Stimulated activated CD4-positive, alpha-beta T cell treated with anti-CD3 and anti-CD28 coated beads, Interleukin-1b, Interleukin-23, amount 100 ng/mL, for 24 hours (primary cell): ENCODE measurements at regions not wholly inside any gene's neighbourhood (a gene's known extent, or its start where the extent isn't known, plus 50 kb on each side); places are given as distances from the start of the nearest gene placed in this dataset.
"Not testable (repeated sequence)": the region's sequence is repeated elsewhere in the genome, so short reads cannot be mapped to it uniquely, and the experiment has no call there.

Experiments used
- DNase-seq, 4 experiments: peaks; one replicate each; pipeline ENCODE4 v3.0.0-alpha.2; 2020; ENCODE audit warnings: low read depth in 4 of 4, low spot score in 1 of 4

DNA sequence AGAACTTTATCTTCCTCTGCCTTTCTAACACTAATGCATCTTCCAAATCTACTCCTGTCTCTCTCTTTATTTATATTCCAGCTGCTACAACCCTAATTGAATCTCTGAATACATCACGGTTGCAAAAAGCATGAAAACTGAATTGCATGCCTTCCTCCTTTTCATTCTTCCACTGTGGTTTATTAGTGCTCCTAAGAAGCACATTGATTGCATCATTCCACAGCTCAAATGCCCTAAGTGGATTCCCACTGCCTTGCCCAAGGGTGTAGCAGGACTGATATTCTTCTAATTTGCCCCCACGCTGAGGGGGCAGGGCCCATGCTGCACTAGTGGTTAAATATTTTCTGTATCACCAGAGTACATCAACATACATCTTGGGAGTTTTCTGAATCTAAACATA lies 640.8 kb downstream of the EFNB2 start:
- DNase-seq, result no peak

- DNase-seq, result no peak
Observed at GRCh38 chr13:105890509-105890908, 645.0 kb downstream of the EFNB2 start.

GRCh38 chr13:105878119-105878700 lies 657.3 kb downstream of the EFNB2 start:
- no peak for DNase-seq

DNA sequence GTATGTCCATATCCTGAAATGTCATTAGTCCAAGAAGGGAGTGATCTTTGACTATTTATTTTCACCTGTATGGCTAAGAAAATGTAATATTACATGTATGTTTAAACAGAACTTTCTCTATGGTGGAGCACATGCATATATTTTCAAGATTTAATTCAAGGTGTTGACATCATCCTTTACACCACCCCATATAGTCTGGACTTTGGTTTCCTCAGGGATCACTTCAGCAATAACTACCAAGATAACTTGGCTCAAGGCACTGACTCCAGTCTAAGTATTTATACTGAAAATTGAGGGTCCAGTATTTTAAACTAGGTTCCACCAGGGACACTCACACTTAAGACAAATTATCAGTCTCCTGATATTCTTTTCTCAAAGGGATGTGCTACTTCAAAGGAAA lies 660.6 kb downstream of the EFNB2 start:
- DNase-seq, result no peak

DNA sequence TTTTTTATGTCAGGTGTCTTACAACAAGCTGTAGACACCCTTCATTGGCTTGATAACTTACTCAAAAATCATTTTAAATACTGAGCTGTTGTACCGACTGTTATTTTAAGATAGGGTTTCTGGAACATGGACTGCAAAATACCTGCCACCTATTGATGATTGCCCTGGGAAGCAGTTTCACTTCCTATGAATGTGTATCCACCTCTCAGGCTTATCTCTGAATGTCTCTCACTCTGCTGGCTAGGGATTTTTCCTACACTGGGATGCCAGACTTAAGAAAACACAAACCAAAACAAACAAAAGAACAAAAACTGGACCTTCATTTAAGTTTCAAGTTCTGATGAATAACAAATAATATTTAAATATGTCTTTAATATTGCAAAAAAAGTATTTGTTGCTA lies 663.7 kb downstream of the EFNB2 start:
- DNase-seq, result no peak

- DNase-seq, result no peak
Observed at GRCh38 chr13:105871326-105871725, 664.1 kb downstream of the EFNB2 start.

- DNase-seq, result no peak
Observed at GRCh38 chr13:105863300-105863920, 672.1 kb downstream of the EFNB2 start.

DNA sequence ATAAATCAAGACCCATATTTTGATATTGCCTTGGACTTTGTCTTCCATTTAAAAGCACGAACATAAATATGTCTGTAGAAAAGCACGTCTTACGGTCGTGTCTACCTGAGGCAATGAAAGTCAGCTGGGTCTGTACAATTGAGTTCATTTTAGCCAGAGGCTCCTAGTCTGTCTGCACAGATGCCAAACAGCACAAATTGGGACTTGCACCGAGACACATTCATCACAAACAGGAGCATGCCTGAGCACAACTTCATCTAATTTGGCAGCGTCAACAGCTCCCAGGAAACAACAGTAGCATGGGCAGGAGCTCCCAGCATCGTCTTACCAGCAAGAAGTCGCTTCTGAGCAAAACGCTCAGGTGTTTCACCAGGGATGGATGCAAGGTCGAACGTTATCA lies 687.0 kb downstream of the EFNB2 start:
- DNase-seq, result no peak

- no peak for DNase-seq
Observed at GRCh38 chr13:105847527-105848291, 687.8 kb downstream of the EFNB2 start.

GRCh38 chr13:105846923-105847322 lies 688.5 kb downstream of the EFNB2 start:
- no peak for DNase-seq

DNA sequence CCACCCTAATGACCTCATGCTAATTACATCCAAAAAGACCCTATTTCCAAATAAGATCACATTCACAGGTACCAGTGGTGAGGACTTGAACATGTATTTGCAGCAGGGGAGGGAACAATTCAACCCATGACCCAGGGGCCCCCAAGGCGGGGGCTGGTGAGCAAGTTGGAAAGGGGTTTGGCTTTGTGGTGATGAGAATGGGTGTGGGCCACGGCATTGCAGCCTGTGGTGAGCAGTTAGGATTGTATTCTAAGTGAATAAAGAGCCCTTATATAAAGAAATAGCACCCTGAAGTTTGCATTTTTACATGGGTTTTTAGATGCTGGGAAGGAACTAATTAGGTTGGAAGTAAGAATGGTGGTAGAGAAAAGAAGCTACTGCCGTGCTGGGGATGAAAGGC lies 694.2 kb downstream of the EFNB2 start:
- no peak for DNase-seq

- no peak for DNase-seq
Observed at GRCh38 chr13:105838231-105838630, 697.2 kb downstream of the EFNB2 start.

DNA sequence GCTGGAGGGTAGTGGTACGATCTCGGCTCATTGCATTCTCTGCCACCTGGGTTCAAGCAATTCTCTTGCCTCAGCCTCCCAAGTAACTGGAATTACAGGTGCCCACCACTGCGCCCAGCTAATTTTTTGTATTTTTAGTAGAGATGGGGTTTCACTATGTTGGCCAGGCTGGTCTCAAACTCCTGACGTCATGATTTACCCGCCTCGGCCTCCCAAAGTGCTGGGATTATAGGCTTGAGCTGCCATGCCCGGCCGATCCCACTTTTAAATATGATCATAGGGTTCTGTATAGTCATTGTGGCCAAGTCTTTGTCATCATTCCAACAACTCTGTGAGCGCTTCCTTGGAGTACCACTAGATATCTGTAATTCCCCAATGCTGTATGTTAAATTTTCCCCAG lies 698.2 kb downstream of the EFNB2 start:
- DNase-seq, result not testable (repeated sequence)

GRCh38 chr13:105830821-105831220 lies 704.6 kb downstream of the EFNB2 start:
- no peak for DNase-seq

GRCh38 chr13:105827111-105827809 lies 708.2 kb downstream of the EFNB2 start:
- DNase-seq, result no peak

DNA sequence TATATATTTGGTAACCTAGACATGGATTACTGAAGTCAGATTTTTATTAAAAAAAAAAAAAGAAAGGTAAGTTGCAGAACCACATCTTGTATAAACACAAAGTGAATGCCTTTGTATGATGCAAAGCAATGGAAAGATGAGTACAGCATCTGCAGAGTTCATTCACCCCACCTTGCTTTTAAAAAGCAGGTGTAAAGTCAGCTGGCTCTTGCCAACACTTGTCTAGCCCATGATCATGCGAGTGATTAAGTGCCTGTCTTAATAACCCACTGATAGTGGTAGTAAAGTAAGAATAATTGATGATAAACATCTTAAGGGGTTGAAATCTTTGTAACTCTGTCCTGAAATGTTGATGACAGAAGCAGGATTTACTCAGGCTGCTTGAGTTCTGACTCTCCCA lies 710.4 kb downstream of the EFNB2 start:
- no peak for DNase-seq

DNA sequence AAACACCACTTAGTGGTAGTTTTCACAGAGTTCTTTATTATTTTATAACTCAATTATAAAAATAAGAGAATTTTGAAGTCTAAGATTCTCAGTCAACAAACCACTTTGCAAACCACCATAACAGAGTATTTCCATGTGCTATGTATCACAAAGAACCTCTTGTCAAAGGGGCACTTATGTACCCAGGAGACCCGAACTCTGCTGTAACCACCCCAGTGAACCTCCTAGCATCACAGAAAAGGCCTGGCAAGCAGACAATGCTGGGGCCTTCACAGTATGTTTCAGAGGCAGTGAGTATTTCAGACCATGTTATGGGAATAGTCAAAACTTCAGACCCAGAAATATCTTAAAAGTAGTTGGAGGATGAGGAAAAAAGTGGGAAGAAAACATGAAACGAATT lies 714.1 kb downstream of the EFNB2 start:
- no peak for DNase-seq

DNA sequence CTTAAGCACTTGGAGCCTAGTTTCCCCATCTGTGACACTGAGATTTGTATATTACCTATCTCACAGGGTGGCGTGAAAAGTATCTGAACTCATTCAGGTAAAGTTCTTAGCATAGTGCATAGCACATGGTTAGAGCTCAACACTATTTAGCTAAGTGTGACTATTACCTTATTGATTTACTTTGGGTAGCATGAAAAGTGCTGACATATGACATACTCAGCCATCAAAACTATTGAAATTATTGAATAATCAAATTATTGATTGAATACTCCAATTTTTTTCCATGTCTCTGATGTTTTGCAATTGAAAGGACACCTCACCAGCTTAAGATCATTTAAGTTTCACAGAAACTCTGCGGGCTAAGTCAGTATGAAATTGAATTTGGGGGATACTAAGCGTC lies 715.0 kb downstream of the EFNB2 start:
- no peak for DNase-seq

DNA sequence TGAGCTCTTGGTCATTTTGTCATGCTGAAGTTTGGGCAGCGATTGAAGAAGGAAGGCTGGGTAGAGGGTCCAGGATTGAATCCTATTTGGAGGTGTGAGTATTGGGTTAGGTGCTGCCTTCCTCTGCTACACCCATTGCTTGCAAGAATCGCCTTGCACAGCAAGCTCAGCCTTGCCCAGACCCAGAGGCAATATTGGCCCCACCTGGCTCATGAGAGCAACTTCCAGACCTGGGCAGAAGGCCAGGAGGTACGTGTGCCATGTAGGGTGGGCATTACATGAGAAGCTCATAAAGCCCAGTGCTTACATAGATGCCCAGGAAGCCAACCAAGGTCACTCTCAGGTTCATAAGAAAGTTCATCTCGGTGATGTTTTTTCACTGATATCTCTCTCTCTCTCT lies 718.0 kb downstream of the EFNB2 start:
- no peak for DNase-seq

GRCh38 chr13:105816994-105817393 lies 718.5 kb downstream of the EFNB2 start:
- DNase-seq, result no peak

DNA sequence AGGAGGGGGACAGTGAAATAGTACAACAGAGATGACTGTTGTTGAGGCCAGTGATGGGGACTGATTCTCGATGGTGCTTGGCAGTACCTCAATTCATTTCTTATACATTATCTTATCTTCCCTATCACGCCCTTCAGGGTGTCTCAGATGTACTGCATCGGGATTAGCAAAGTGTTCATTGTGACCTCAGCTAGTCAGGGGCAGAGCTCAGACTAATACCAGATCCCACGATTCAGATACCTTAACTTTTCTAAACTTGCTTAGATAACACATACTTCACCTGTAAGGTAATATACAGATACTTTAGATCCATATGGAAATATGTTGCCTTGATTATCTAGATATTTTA lies 720.6 kb downstream of the EFNB2 start:
- no peak for DNase-seq
